GM12878 (cell line): ENCODE measurements at regions not wholly inside any gene's neighbourhood (a gene's known extent, or its start where the extent isn't known, plus 50 kb on each side); places are given as distances from the start of the nearest gene placed in this dataset.

ENCODE experiments used
- EZH2 ChIP-seq: IDR thresholded peaks from 2 replicates; pipeline ENCODE4 v1.6.1; 2012; ENCODE audit warnings: low read depth, mild to moderate bottlenecking, control low read depth, inconsistent platforms, low read length, borderline replicate concordance; ENCODE audit not compliant: control insufficient read depth
- SMC3 ChIP-seq: IDR thresholded peaks from 2 replicates; pipeline ENCODE4 v1.6.1; 2011; ENCODE audit warnings: low read length, improper control_type of control experiment, borderline replicate concordance
- SPI1 ChIP-seq: IDR thresholded peaks from 2 replicates; pipeline ENCODE4 v1.6.1; 2011; ENCODE audit warnings: low read depth, mild to moderate bottlenecking, low read length, moderate library complexity, borderline replicate concordance; ENCODE audit not compliant: insufficient read depth
- ZNF24 ChIP-seq: fragments of 450-650 bp; IDR thresholded peaks from 2 replicates; pipeline ENCODE4 v1.6.1; 2017; ENCODE audit warnings: antibody characterized with exemption, mild to moderate bottlenecking
- TF ChIP-seq, protein P1 (sequence below): IDR thresholded peaks from 2 replicates; pipeline ENCODE4 v1.6.1; 2012; ENCODE audit warnings: low read depth, low read length, improper control_type of control experiment
- TF ChIP-seq, protein P2 (sequence below), 3 experiments: IDR thresholded peaks in 2 of 3; conservative IDR thresholded peaks in 1 of 3; 2 replicates each; pipeline ENCODE4 v1.5.1; 2011; ENCODE audit warnings: low read depth in 3 of 3, low read length in 3 of 3, mild to moderate bottlenecking in 3 of 3, control low read depth in 2 of 3, moderate library complexity in 2 of 3, inconsistent platforms in 1 of 3, mixed read lengths in 1 of 3; ENCODE audit not compliant: control insufficient read depth in 2 of 3, insufficient read depth in 1 of 3; ENCODE audit errors: extremely low read depth in 1 of 3
- TF ChIP-seq, protein P3 (sequence below): IDR thresholded peaks from 2 replicates; pipeline ENCODE4 v1.6.1; 2011; ENCODE audit warnings: low read depth, low read length, improper control_type of control experiment, borderline replicate concordance

DNA sequence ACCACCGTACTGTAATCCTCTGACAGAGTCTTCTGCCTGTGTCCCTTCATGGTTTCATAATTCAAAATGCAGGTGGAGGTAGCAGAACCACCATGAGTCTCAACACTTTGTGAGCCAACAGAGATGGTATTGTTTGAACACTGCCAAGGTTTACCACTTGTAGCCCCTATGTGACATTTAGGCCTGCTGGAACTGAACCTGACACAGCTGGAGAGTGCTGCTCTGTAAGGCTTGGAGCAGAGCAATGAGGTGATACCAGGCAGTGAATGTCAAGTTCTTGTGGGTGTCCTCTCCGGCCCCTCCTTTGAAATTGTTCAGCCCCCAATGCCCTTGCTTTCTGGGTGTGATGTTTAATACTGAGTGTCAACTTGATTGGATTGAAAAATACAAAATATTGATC lies 1042.9 kb downstream of the ARAP2 start:
- TF ChIP-seq, protein P1, sequence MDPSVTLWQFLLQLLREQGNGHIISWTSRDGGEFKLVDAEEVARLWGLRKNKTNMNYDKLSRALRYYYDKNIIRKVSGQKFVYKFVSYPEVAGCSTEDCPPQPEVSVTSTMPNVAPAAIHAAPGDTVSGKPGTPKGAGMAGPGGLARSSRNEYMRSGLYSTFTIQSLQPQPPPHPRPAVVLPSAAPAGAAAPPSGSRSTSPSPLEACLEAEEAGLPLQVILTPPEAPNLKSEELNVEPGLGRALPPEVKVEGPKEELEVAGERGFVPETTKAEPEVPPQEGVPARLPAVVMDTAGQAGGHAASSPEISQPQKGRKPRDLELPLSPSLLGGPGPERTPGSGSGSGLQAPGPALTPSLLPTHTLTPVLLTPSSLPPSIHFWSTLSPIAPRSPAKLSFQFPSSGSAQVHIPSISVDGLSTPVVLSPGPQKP, result no peak
- TF ChIP-seq, protein P2, sequence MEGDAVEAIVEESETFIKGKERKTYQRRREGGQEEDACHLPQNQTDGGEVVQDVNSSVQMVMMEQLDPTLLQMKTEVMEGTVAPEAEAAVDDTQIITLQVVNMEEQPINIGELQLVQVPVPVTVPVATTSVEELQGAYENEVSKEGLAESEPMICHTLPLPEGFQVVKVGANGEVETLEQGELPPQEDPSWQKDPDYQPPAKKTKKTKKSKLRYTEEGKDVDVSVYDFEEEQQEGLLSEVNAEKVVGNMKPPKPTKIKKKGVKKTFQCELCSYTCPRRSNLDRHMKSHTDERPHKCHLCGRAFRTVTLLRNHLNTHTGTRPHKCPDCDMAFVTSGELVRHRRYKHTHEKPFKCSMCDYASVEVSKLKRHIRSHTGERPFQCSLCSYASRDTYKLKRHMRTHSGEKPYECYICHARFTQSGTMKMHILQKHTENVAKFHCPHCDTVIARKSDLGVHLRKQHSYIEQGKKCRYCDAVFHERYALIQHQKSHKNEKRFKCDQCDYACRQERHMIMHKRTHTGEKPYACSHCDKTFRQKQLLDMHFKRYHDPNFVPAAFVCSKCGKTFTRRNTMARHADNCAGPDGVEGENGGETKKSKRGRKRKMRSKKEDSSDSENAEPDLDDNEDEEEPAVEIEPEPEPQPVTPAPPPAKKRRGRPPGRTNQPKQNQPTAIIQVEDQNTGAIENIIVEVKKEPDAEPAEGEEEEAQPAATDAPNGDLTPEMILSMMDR (IDR thresholded peaks at IDR 0.05 in 2 of 3, conservative IDR thresholded peaks at IDR 0.05 in 1 of 3; ENCODE audit: control insufficient read depth in 2 of 3, extremely low read depth in 1 of 3, insufficient read depth in 1 of 3, low read depth in 3 of 3, low read length in 3 of 3), result no peak
- no peak for TF ChIP-seq ZNF24
- TF ChIP-seq SMC3, result no peak
- TF ChIP-seq, protein P3, sequence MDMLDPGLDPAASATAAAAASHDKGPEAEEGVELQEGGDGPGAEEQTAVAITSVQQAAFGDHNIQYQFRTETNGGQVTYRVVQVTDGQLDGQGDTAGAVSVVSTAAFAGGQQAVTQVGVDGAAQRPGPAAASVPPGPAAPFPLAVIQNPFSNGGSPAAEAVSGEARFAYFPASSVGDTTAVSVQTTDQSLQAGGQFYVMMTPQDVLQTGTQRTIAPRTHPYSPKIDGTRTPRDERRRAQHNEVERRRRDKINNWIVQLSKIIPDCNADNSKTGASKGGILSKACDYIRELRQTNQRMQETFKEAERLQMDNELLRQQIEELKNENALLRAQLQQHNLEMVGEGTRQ, result no peak
- no peak for TF ChIP-seq EZH2
- TF ChIP-seq SPI1, result no peak
